MCF 10A (cell line): ENCODE measurements at regions not wholly inside any gene's neighbourhood (a gene's known extent, or its start where the extent isn't known, plus 50 kb on each side); places are given as distances from the start of the nearest gene placed in this dataset.

Experiments
- BruUV-seq: library from RNA; stranded (reverse); fragments of 400-500 nt; replicated peaks from 2 replicates; lab custom pipeline; 2021; lab: Mats Ljungman, UMichigan
- CTCF ChIA-PET: fragments of 300-600 bp; sonication (Branson Sonifier 250); formaldehyde crosslinking; extraction: SDS; loops from one replicate; lab custom pipeline; 2021; ENCODE audit warnings: antibody characterized with exemption, inconsistent platforms; lab: Yijun Ruan, JAX
- POLR2A ChIA-PET: fragments of 300-600, 350-650 bp; sonication (Branson Sonifier 250); formaldehyde crosslinking; extraction: SDS; loops from one replicate; lab custom pipeline; 2020; ENCODE audit warnings: antibody characterized with exemption, inconsistent platforms; lab: Yijun Ruan, JAX
- DNase-seq: peaks from one replicate; pipeline ENCODE4 v3.0.0-alpha.2; 2018; ENCODE audit not compliant: unreplicated experiment
- H3K27ac Mint-ChIP-seq: one replicate; pipeline ENCODE4 v1.8.0; 2022; ENCODE audit warnings: mild to moderate bottlenecking, low read depth, mixed read lengths; ENCODE audit not compliant: unreplicated experiment
- H3K27me3 Mint-ChIP-seq: one replicate; pipeline ENCODE4 v1.8.0; 2022; ENCODE audit warnings: mixed read lengths; ENCODE audit not compliant: insufficient read depth, unreplicated experiment
- H3K36me3 Mint-ChIP-seq: one replicate; pipeline ENCODE4 v1.8.0; 2022; ENCODE audit warnings: mild to moderate bottlenecking, moderate library complexity, mixed read lengths; ENCODE audit not compliant: insufficient read depth, unreplicated experiment
- H3K4me1 Mint-ChIP-seq: one replicate; pipeline ENCODE4 v1.8.0; 2022; ENCODE audit warnings: mixed read lengths; ENCODE audit not compliant: insufficient read depth, unreplicated experiment
- H3K4me3 Mint-ChIP-seq: one replicate; pipeline ENCODE4 v1.8.0; 2022; ENCODE audit warnings: mild to moderate bottlenecking, moderate library complexity, mixed read lengths; ENCODE audit not compliant: unreplicated experiment
- H3K9me3 Mint-ChIP-seq: one replicate; pipeline ENCODE4 v1.8.0; 2022; ENCODE audit warnings: mixed read lengths; ENCODE audit not compliant: unreplicated experiment
- CTCF ChIP-seq: fragments of 200-600 bp; IDR thresholded peaks from one replicate; pipeline ENCODE4 v1.8.0; 2022; ENCODE audit warnings: antibody characterized with exemption, mild to moderate bottlenecking; ENCODE audit not compliant: unreplicated experiment
- intact Hi-C: fragments of 100-400 bp; cut with micrococcal nuclease; formaldehyde crosslinking; loops from 2 replicates; pipeline ENCODE4 v1.14.1; 2022

GRCh38 chr10:60576130-60577069 is 186.7 kb upstream of the ANK3 start:
- no peak for DNase-seq
- intact Hi-C loops = no loop called here
- Mint-ChIP-seq H3K27me3 (no peaks in the 10 kb centered on the region), H3K4me1 (peaks cover 10% of the 10 kb centered on the region), H3K27ac (no peak overlapping the region), H3K9me3 (no peaks in the 10 kb centered on the region), H3K4me3 (no peak overlapping the region), H3K36me3 (no peaks in the 10 kb centered on the region)
- no TSS peak for BruUV-seq
- CTCF ChIA-PET = interaction anchor here (0.7 to 0.9 kb wide), 4 partner anchors 14 to 193 kb away, joined by 3 to 5 read pairs (median 3); no protein-coding TSS in a partner anchor
- POLR2A ChIA-PET = no interaction called here
- no peak for TF ChIP-seq CTCF

GRCh38 chr10:60575105-60575504 is 185.4 kb upstream of the ANK3 start:
- H3K4me1 Mint-ChIP-seq = peaks cover 10% of the 10 kb centered on the region
- intact Hi-C loops = no loop called here
- no peaks in the 10 kb centered on the region for H3K36me3 Mint-ChIP-seq
- CTCF ChIA-PET = no interaction called here
- no peak for TF ChIP-seq CTCF
- H3K9me3 Mint-ChIP-seq = no peaks in the 10 kb centered on the region
- H3K4me3 Mint-ChIP-seq = no peak overlapping the region
- H3K27me3 Mint-ChIP-seq = no peaks in the 10 kb centered on the region
- BruUV-seq = no TSS peak
- no peak for DNase-seq
- no peak overlapping the region for H3K27ac Mint-ChIP-seq
- POLR2A ChIA-PET = no interaction called here

GRCh38 chr10:60574388-60574787 is 184.7 kb upstream of the ANK3 start:
- no peak for TF ChIP-seq CTCF
- ChIA-PET CTCF (no interaction called here), POLR2A (no interaction called here)
- no peak for DNase-seq
- peaks cover 10% of the 10 kb centered on the region for H3K4me1 Mint-ChIP-seq
- H3K9me3 Mint-ChIP-seq = no peaks in the 10 kb centered on the region
- intact Hi-C loops = no loop called here
- H3K36me3 Mint-ChIP-seq = no peaks in the 10 kb centered on the region
- BruUV-seq = no TSS peak
- no peak overlapping the region for H3K4me3 Mint-ChIP-seq
- H3K27ac Mint-ChIP-seq = no peak overlapping the region
- H3K27me3 Mint-ChIP-seq = no peaks in the 10 kb centered on the region

GRCh38 chr10:60573336-60573735 is 183.7 kb upstream of the ANK3 start:
- TF ChIP-seq CTCF = no peak
- peaks cover 10% of the 10 kb centered on the region for H3K4me1 Mint-ChIP-seq
- no TSS peak for BruUV-seq
- H3K9me3 Mint-ChIP-seq = no peaks in the 10 kb centered on the region
- POLR2A ChIA-PET = interaction anchor here (0.6 kb wide), 1 partner anchor 24 kb away, joined by 3 read pairs; no protein-coding TSS in a partner anchor
- intact Hi-C loops = no loop called here
- CTCF ChIA-PET = no interaction called here
- no peak overlapping the region for H3K27ac Mint-ChIP-seq
- no peaks in the 10 kb centered on the region for H3K27me3 Mint-ChIP-seq
- H3K36me3 Mint-ChIP-seq = no peaks in the 10 kb centered on the region
- H3K4me3 Mint-ChIP-seq = no peak overlapping the region
- DNase-seq = no peak
